ENCODE measurements at regions not wholly inside any gene's neighbourhood (a gene's known extent, or its start where the extent isn't known, plus 50 kb on each side); places are given as distances from the start of the nearest gene placed in this dataset.

GRCh38 chr1:230003409-230003808 lies 63.6 kb upstream of the GALNT2 start:
- no peak for TF ChIP-seq CTCF (IDR thresholded peaks at IDR 0.05)
- no peak for TF ChIP-seq EZH2 (IDR thresholded peaks at IDR 0.05; ENCODE audit: borderline replicate concordance, insufficient read depth, low read depth, low read length, poor library complexity, severe bottlenecking)

Measured in B cell (primary cell).